HG02763 (cell line): ENCODE measurements at regions not wholly inside any gene's neighbourhood (a gene's known extent, or its start where the extent isn't known, plus 50 kb on each side); places are given as distances from the start of the nearest gene placed in this dataset.
A peak's percentile ranks its signal among the peaks of the same experiment; 100 is the strongest.

Experiments used
- ATAC-seq: cut with Tn5 transposase; IDR thresholded peaks from one replicate; pipeline ENCODE4 v1.9.1; 2021; ENCODE audit warnings: mild to moderate bottlenecking, moderate library complexity; ENCODE audit not compliant: unreplicated experiment

DNA sequence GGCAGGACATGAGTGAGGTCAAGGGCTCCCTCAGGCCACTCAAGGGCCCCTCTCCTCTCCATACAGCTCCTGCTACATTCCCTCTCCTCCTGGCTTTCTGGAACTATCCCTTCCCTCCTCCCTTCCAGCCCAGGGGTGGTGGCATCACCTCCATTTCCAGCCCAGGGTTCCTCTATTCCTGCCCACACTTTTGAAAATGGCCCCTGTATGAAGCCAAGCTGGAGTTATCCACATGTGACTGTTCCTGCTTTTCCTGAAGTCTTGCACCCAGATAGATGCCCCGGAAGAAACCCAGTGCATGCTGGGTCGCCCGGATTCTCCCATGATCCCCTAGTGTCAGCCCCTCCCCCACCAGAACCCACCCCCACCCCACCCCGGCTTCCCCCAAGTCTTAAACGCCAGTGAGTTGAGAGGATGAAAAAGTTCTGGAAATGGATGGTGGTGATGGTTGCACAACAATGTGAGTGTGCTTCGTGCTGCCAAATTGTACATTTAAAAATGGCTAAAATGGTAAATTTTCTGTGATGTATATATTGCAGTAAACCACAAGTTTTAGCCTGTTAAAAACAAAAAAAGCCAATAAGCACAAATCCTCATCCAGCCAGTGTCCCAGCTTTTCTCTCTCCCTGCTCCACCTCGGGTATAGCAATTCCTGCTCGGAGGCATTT lies 136.9 kb downstream of the SCARB1 start:
- no peak for ATAC-seq

DNA sequence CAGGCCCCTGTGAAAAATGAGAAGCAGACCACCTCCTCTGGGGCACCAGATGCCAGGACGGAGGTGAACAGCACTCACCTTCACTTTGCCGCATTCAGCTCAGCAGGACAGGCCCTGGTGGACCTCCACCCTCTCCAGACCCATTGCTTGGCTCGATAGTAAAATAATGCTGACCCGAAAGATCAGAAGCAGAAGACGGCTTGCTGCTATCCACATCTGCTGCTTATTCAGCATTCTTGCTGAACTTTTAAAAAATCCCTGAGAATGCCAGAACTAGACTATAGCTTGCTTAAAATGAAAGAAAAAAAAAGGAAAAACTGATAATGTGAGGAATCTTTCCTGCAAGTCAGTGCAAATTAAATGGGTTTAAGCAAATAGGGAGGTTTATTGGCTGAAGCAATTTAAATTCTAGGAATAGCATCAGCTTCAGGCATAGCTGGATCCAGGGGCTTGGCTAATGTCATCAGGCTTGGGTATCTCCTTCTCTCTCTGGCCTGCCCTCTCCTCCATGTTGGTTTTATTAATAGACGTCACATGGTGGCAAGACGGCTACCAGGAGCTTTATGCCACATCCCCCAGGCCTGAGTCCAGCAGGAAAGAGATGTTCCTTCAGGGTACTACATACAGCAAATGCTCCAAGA lies 137.9 kb downstream of the SCARB1 start:
- ATAC-seq, result no peak

DNA sequence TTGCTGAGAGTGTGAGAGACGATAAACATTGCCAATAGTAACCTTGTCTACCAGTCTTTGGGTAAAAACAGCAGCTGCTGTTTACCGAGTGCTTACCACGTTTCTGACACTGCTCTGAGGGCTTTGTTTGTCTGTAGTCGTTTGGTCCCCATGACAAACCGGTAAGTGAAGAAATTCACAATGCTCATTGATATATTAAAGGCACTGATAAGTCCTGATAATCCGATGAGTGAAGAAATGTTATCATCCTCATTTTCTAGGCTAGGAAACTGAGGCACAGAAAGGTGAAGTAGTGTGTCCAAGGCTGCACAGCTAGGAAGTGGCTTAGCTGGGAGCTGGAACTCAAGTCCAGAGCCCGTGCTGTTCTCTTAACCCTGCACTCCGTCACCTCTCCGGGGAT lies 138.6 kb downstream of the SCARB1 start:
- no peak for ATAC-seq

DNA sequence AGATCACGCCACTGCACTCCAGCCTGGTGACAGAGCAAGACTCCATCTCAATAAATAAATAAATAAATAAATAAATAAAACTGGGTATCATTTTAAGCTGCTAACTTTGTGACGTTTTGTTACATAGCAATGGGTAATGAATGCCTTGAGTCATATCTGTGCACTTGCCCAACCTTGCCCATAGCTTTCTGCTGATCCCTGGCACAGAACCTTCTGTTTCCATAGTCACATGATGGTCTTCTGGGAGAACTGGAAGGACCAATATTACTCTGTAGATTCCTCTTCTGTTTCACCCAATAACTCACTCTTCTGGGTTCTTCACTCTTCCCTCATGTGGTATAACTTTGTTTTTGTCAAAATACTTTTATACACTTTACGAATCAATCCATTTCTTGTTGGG lies 140.8 kb downstream of the SCARB1 start:
- ATAC-seq, result no peak

DNA sequence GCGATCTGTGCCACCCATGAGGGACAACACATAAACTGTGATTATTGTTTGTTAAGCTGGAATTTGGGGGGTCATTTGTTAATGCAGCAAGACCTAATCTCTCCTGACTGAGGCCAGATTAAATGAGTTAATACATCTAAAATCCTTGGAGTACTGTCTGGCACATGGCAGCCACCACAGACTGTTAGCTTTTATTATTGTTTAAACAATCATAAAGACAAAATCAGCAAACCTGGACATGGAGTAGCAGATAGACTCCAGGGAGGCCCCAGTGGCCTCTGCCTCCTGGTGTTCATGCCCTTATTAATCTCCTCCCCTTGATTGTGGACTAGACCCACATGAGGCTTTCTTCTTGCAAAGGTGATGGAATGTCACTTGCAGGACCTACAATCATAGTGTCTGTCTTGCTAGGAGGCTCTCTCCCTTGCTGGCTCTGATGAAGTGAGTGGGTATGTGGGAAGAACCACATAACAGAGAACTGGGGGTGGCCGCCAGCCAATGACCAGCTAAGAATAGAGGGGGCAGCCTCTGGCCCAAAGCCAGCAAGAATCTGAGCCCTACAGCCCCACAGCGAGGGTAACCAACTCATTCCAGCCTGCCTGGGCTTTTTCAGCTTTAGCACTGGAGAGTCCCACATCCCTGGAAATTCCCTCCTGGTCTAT lies 142.0 kb downstream of the SCARB1 start:
- no peak for ATAC-seq

DNA sequence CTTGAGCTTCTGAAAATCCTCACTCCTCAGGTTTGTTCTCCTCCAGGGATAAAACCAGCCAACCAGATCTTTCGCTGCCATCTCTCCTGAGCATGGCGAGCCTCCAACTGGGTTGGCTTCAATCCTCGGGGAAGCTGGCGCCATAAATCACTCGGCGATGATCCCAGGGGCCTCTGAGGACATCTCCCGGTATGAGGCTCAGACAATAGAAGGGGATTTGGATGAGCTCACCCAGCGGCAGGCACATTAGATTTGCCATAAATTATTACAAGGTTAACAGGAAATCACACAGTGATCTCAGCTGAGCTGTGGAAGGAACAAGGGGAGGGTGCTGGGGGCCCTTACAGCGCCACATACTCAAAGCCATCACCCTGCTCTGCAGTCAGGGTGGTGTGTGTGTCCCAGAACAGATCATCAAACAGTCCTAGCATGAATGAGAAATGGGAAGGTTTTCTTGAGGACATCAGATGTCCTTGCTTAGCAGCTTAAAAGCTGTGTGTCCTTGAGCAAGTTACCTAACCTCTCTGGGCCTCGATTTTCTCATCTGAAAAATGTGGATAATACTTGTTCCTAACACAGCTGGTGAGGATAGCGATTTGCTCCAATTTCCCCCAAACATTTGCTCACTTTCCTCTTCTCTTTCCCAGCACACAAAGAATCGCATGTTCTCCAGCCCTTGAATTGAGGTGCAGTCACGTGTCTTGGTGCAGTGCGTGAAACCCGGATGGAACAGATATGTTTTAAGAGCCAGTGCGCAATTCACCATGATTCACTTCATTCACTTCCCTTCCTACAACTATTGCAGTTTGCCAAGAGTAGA lies 142.8 kb downstream of the SCARB1 start:
- no peak for ATAC-seq

DNA sequence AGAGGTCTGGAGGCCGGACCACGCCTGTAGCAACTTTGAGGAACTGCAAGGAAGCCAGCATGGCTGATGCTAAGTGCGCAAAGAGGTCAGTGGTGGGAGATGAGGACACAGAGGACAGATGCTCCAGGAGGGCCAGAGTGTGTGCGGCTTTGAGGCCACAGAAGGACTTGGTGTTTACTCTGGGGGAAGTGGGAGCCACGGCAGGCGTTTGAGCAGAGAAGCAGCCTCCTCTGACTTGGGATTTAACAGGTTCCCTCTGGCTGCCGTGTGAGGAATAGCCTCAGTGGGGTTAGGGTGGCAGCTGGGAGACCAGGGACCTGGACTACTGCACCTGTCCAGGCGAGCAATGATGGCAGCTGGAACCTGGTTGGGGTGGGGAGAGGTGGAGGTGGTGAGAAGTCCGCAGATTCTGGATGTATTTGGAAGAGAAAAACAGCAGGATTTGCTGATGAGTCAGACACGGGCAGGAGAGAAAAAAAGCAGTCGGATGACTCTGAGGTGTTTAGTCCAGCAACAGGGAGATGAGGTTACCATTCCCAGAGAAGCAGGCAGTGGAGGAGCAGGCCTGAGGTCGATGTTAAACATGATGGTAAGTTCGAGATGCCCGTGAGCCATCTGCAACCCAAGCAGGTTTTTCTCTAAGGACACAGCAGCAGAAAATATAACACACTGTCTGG lies 143.5 kb downstream of the SCARB1 start:
- ATAC-seq, result no peak

DNA sequence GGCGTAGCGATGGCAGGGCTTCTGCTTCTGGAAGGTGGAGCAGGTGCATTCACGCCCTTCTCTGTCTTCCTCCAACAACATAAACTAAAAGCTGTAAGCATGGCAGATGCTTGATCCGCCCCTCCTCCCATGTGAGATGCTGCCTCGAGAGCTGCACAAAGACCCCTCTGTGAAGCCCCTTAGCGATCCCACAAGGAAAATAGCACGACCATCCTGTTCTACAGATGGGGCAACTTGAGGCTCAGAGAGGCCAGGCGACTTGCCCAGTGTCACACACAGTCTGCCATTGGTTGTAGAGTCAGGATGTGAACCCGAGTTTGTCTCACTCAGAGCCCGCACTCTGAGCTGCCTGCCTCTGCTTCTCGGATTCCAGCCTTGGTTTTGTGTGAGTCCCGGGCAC lies 144.4 kb downstream of the SCARB1 start:
- ATAC-seq, result no peak

DNA sequence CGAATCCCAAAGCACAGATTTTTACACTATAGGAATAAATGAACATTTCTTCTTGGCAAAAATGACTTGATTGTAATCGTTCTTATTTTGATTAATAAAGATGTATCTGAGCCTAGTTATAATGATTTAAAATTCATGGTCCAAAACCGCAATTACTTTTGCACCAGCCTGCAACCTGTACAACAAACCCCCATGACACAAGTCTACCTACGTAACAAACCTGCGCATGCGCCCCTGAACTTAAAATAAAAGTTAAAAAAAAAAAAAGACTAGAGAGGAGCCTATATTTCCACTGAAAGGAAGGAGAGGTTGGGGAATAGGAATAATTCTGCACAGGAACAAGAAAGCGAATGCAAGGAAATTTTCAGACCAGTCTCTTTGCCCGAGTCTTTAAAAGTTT lies 145.2 kb downstream of the SCARB1 start:
- ATAC-seq, result no peak

DNA sequence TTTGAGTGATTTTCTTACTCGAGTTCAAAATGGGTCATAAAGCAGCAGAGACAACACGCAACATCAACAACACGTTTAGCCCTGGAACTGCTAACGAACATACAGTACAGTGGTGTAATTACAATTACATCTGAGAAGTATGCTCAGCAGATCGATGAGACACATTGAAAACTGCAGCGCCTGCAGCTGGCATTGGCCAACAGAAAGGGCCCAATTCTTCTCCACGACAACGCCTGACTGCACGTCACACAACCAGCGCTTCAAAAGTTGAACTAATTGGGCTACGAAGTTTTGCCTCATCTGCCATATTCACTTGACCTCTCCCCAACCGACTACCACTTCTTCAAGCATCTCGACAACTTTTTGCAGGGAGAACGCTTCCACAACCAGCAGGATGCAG lies 145.6 kb downstream of the SCARB1 start:
- ATAC-seq, result no peak

DNA sequence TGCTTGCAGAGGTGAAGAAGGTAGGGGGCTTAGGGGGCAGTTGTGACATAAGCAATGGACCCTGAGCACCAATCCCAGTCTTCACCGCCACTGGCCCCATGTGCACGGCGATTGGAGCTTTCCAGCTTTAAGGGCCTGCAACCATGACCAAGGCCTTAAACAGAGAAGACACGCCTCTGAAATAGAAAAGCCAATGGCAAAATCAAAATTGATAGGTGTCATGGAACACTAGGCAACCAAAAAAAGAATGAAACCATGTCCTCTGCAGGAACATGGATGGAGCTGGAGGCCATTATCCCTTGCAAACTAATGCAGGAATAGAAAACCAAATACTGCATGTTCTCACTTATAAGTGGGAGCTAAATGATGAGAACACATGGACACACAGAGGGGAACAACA lies 146.3 kb downstream of the SCARB1 start:
- ATAC-seq, result no peak

DNA sequence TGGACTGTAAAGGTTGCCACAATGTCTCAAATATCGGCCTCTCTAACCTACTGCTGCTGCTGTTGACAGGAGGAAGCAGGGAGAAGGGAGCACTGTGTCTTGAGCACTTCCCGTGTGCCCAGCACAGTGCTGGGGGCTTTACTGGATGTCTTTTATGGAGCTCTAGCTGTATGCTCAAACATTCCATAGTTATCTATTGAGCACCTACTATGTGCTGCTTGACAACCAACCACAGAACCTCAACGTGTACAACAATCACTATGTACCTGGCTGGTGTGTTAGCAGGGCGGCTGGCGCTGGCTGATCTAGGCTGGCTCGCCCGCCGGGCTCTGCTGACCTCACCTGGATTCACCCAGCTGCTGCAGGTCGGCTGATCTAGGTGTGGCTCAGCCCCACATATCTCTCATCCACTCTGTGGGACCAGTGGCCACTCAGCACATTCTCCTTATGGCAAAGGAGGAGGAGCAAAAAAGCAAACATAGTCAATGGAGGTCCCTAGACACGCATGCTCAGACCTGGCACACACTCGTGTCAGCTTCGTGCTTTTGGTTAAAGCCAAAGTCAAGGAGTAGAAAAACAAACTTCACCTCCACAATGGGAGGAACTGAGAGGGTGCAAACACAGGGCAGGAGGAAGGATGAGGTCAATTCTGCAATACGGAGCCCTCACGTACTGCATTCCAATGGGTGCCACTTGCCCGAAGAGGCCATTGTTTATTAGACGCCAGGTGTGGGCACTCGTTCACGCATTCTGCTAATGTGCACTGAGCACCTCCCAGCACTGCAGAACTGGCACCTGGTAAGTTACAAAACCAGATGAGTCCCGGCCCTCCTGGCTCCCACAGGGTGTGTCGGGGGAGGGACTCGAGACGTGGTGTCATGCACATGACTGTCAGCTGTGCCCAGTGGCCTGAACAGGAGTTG lies 147.2 kb downstream of the SCARB1 start:
- no peak for ATAC-seq

DNA sequence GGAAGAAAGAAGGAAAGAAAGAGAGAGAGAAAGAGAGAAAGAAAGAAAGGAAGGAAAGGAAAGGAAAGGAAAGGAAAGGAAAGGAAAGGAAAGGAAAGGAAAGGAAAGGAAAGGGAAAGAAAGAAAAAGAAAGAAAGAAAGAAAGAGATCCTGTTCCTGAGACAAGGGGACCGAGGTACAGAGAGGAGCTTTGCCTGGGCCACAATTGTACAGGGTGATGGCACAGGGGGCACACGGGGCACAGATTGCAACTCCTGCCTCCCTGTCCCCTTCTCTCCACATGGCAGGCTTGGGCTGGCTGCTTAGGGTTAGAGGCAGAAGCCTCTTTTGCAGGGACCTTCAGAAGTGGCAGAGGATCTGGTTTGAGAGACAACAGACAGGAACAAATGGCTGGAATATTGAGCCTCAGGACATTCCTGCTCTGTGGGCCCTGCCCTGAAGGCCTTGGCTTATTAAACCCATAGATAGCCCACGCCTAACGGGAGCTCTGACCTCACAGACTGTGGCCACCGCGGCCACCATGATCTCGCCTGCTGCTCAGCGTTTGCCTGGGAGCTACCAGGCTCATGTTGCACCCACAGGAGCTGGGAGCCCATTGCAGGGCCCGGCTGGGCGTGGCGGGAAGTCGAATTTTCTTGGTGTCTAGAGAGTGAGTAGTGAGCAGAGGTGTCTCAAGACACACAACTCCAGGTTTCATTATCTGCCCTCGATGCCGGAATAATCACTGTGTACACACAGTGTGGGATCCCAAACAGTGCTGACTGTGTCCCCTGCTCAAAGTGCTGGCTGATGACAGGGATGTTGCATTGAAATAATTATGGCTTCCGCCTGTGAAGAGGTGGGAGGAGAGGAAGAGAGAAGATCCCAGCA lies 147.9 kb upstream of the NCOR2 start:
- ATAC-seq, result no peak

DNA sequence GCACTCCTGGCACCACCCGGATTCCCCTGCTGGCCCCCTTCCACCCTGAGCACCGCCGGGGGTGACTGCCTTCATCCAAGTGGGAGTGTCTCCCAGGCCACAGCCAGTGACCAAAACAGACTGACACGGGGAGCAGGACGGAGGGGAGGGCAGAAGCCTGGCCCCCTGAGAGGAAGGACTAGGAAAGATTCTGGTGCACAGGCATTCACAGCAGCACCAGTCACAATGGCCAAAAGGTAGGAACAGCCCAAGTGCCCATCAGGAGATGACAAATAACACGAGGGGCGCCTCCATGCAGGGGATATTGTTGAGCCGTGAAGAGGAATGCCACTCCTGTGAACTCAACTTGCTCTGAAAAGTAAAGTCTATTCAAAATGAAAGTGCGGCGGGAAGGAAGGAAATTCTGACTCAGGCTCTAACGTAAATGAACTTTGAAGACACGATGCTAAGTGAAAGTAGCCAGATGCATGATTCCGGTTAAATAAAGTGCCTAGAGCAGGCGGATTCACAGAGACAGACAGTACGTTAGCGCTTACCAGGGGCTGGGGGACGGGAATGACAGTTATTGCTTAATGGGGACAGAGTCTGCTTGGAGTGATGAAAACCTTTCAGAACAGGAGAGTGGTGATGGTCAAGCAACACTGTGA lies 146.1 kb upstream of the NCOR2 start:
- ATAC-seq, result peak; percentile 68

DNA sequence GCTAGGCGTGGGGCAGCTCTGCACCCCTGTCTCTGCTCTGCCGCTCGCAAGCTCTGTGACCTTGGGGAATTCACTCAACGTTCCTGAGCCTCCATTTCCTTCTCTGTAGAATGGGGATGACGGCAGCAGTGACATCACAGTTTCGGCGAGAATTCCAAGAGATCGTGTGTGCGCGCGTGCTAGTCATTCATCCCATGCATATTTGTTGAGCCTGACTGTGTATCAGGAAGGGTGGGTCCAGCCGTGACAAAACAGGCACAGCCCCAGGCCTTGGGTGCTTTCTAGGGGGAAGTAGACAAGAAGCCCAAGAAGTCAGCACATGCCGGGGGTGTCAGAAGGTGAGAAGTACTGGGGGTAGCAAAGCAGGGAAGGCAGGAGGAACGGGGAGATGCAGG lies 145.6 kb upstream of the NCOR2 start:
- no peak for ATAC-seq

DNA sequence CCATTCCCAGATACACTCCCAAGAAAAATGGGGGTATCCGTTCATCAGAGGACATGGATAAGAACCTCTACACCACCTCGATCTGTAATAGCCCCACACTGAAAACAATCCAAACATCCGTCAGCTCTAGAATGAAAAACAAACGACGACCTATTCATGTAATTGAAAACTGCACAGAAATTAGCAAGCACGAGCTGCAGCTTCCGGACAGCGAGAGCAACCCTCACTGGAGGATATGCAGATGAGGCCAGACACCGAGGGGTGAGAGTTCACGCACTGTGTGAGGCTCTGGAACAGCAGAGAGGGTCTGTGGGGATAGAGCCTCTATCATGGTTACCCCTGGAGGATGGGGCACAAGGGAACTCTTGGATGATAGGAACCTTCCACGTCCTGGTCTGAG lies 143.9 kb upstream of the NCOR2 start:
- ATAC-seq, result no peak

DNA sequence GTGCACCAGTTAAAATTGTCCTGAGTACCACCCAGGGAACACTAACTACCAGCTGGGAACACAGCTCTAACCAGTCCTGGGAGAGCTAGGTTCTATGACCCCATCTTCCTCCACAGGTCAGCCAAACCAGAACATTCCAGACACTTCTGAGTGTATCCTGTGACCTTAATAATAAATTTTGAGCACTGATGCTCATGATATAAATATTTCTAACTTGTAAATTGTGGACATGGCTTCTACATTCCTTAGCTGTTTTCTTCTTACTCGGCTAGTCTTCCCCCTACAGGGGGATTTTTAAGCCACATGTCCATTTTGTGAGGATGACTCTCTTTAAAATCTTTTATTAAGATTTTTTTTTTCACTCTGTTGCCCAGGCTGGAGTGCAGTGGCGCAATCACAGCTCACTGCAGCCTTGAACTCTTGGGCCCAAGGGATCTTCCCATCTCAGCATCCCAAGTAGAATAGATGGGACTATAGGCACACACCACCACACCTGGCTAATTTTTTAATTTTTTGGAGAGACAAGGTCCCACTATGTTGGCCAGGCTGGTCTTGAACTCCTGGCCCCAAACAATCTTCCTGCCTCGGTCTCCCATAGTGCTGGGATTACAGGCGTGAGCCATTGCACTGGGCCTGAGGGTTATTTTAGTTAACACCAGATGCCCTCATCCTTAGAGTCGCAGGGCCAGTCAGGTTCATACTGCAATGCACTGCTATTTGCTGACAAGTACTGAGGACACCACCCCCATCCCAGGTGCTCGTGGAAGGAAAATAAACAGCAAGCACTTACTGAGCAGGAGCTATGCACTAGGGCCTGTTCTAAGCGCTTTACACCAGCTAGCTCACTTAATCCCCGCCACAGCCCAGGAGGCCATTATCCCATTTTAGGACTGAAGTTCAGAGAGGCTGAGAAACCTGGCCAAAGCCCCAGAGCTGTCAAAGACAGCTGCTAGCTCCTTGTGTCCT lies 142.6 kb upstream of the NCOR2 start:
- ATAC-seq, result no peak
